Activated CD4-positive, alpha-beta memory T cell treated with anti-CD3 and anti-CD28 coated beads, Interleukin-2, amount 10 ng/mL, durations not matched to agents 7 days and 5 days (primary cell): ENCODE measurements at regions not wholly inside any gene's neighbourhood (a gene's known extent, or its start where the extent isn't known, plus 50 kb on each side); places are given as distances from the start of the nearest gene placed in this dataset.

Experiments
- CTCF ChIA-PET: fragments of 350-600 bp; sonication (Branson Sonifier 250); formaldehyde crosslinking; loops from one replicate; lab custom pipeline; 2021; ENCODE audit warnings: antibody characterized with exemption, inconsistent platforms; lab: Charles Lee
- POLR2A ChIA-PET: fragments of 350-600 bp; sonication (Branson Sonifier 250); formaldehyde crosslinking; loops from one replicate; lab custom pipeline; 2021; ENCODE audit warnings: antibody characterized with exemption; lab: Charles Lee
- DNase-seq: peaks from one replicate; pipeline ENCODE4 v3.0.0-alpha.2; 2020
- H3K27ac Mint-ChIP-seq: one replicate; pipeline ENCODE4 v1.8.0; 2021; ENCODE audit warnings: mild to moderate bottlenecking, mixed read lengths
- H3K27me3 Mint-ChIP-seq: one replicate; pipeline ENCODE4 v1.8.0; 2021; ENCODE audit warnings: mixed read lengths
- H3K36me3 Mint-ChIP-seq: one replicate; pipeline ENCODE4 v1.8.0; 2021; ENCODE audit warnings: low read depth, mixed read lengths
- H3K4me1 Mint-ChIP-seq: one replicate; pipeline ENCODE4 v1.8.0; 2021; ENCODE audit warnings: mixed read lengths
- H3K4me3 Mint-ChIP-seq: one replicate; pipeline ENCODE4 v1.8.0; 2021; ENCODE audit warnings: mild to moderate bottlenecking, mixed read lengths
- H3K9me3 Mint-ChIP-seq: one replicate; pipeline ENCODE4 v1.8.0; 2021; ENCODE audit warnings: mixed read lengths

- Mint-ChIP-seq H3K27ac (no peak overlapping the region), H3K4me1 (no peaks in the 10 kb centered on the region), H3K9me3 (peaks cover 4% of the 10 kb centered on the region), H3K27me3 (no peaks in the 10 kb centered on the region), H3K36me3 (no peaks in the 10 kb centered on the region), H3K4me3 (no peak overlapping the region)
- ChIA-PET POLR2A (no interaction called here), CTCF (no interaction called here)
- DNase-seq = no peak
Measured at GRCh38 chr10:29099001-29099400, 189.9 kb upstream of the LYZL1 start.

DNA sequence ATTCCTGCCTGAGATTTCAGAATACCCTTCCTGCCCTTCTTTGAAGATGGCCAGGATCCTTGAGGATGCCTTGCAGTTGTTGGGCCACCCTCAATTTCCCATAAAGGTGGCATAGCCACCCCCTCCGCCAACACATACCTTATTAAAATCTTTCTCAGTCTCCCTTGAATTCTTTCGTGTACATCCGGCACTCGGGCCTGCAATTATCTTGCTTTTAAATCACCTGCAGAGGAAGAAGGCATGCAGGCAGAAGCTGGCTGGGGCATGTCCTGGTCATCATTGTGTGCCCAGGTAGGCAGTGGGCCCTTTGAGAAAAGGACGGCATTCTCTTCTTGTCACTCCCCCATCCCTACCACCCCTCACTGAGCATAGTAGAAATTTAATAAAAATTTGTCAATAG is 189.5 kb upstream of the LYZL1 start:
- no peaks in the 10 kb centered on the region for H3K27me3 Mint-ChIP-seq
- no peaks in the 10 kb centered on the region for H3K36me3 Mint-ChIP-seq
- no peak overlapping the region for H3K4me3 Mint-ChIP-seq
- no peak overlapping the region for H3K27ac Mint-ChIP-seq
- CTCF ChIA-PET = no interaction called here
- no peak for DNase-seq
- POLR2A ChIA-PET = no interaction called here
- peaks cover 4% of the 10 kb centered on the region for H3K9me3 Mint-ChIP-seq
- no peaks in the 10 kb centered on the region for H3K4me1 Mint-ChIP-seq

- Mint-ChIP-seq H3K4me3 (no peak overlapping the region), H3K4me1 (no peaks in the 10 kb centered on the region), H3K27ac (no peak overlapping the region), H3K9me3 (peaks cover 4% of the 10 kb centered on the region), H3K27me3 (no peaks in the 10 kb centered on the region), H3K36me3 (no peaks in the 10 kb centered on the region)
- ChIA-PET CTCF (no interaction called here), POLR2A (no interaction called here)
- no peak for DNase-seq
Measured at GRCh38 chr10:29100505-29100904, 188.4 kb upstream of the LYZL1 start.

DNA sequence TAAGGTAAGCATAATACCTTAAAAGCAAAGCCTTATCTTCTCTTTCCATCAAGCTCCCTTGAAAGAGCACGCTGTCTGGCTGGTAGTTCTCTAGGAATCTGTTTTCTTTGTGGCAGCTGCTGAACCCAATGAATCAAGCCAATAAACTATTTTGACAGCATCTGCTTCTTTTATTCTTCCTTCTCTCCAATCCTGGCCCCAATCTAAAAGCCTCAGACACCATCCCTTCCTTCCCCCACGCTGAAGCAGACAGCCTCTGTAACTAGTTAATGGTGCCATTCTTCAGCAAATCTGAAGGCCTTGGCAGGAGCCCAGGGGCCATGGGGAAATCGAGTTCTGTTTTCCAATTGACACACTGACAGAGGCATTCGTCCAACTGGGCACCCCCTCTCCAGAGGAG is 186.6 kb upstream of the LYZL1 start:
- ChIA-PET POLR2A (no interaction called here), CTCF (no interaction called here)
- Mint-ChIP-seq H3K36me3 (no peaks in the 10 kb centered on the region), H3K4me3 (no peak overlapping the region), H3K9me3 (peaks cover 4% of the 10 kb centered on the region), H3K27ac (no peak overlapping the region), H3K4me1 (peaks cover 5% of the 10 kb centered on the region), H3K27me3 (no peaks in the 10 kb centered on the region)
- no peak for DNase-seq

- no peak for DNase-seq
- H3K36me3 Mint-ChIP-seq = no peaks in the 10 kb centered on the region
- peaks cover 5% of the 10 kb centered on the region for H3K4me1 Mint-ChIP-seq
- ChIA-PET POLR2A (no interaction called here), CTCF (no interaction called here)
- no peak overlapping the region for H3K27ac Mint-ChIP-seq
- no peak overlapping the region for H3K4me3 Mint-ChIP-seq
- H3K27me3 Mint-ChIP-seq = no peaks in the 10 kb centered on the region
- peaks cover 4% of the 10 kb centered on the region for H3K9me3 Mint-ChIP-seq
Measured at GRCh38 chr10:29102636-29103035, 186.2 kb upstream of the LYZL1 start.

- Mint-ChIP-seq H3K27me3 (no peaks in the 10 kb centered on the region), H3K4me3 (no peak overlapping the region), H3K36me3 (no peaks in the 10 kb centered on the region), H3K9me3 (no peaks in the 10 kb centered on the region), H3K4me1 (peaks cover 5% of the 10 kb centered on the region), H3K27ac (no peak overlapping the region)
- POLR2A ChIA-PET = no interaction called here
- CTCF ChIA-PET = no interaction called here
- no peak for DNase-seq
Measured at GRCh38 chr10:29104661-29105399, 184.0 kb upstream of the LYZL1 start.

DNA sequence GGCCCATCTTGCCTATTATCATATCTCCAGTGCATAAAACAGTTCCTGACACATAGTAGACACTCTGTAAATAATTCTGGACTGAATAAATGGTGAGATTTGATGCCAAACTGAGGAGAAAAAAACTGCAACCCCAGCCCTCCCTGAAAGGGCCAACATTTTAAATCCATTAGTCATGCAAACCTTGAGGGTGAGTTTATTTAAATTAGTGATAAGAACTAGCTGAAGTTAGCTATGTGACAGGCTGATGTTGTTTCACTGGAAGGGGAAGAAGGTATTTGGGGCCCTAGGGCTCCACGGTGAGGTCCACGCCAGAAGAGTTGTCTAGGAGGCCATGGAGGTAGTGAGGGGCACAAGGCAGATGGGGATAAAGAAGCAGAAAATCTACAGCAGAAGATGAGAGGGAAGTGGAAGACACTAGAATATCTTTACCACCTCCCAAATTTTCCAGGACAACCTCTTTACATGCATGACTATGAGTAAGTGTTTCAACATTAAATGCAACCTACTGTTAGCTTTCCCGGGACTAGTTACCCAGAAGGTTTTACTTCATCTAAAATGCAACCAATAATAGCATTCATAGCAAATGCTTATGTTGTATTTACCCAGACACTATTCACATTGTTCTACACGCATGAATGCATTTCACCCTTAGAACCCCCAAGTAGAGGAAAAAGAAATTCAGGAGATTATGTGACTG is 183.2 kb upstream of the LYZL1 start:
- CTCF ChIA-PET = interaction anchor here (1.5 kb wide), 1 partner anchor 14 kb away, joined by 3 read pairs; no protein-coding TSS in a partner anchor
- H3K4me1 Mint-ChIP-seq = peaks cover 5% of the 10 kb centered on the region
- H3K27ac Mint-ChIP-seq = no peak overlapping the region

DNA sequence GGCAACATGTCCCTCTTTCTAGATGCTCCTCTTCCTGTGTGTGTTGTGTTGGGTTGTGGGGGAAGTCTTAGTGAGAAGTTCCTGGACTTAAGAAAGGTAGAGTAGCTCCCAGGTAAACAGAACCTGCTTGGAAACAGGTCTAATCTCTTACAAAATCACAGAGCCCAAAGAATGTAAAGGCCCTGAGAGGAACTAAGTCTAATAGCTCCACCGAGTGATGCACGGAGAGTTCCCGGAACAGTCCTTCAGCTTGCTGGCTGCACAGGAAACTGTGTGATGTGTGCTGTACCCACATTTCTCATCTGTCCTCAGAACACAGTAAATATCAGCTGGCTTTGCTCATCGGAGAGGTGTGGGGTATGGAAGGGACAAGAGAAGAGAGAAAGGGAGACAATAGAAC is 182.6 kb upstream of the LYZL1 start:
- H3K36me3 Mint-ChIP-seq = no peaks in the 10 kb centered on the region
- ChIA-PET CTCF (interaction anchor here (1.5 kb wide), 1 partner anchor 13 kb away, joined by 3 read pairs; no protein-coding TSS in a partner anchor), POLR2A (no interaction called here)
- H3K4me3 Mint-ChIP-seq = no peak overlapping the region
- H3K9me3 Mint-ChIP-seq = no peaks in the 10 kb centered on the region
- no peaks in the 10 kb centered on the region for H3K27me3 Mint-ChIP-seq
- peaks cover 5% of the 10 kb centered on the region for H3K4me1 Mint-ChIP-seq
- DNase-seq = no peak
- no peak overlapping the region for H3K27ac Mint-ChIP-seq

More for the DNA sequence above, 183.2 kb upstream of the LYZL1 start:
- no peak for DNase-seq
- Mint-ChIP-seq H3K4me3 (no peak overlapping the region), H3K36me3 (no peaks in the 10 kb centered on the region), H3K9me3 (no peaks in the 10 kb centered on the region), H3K27me3 (no peaks in the 10 kb centered on the region)
- POLR2A ChIA-PET = no interaction called here

GRCh38 chr10:29107866-29108498 is 180.9 kb upstream of the LYZL1 start:
- Mint-ChIP-seq H3K4me1 (peaks cover 5% of the 10 kb centered on the region), H3K36me3 (no peaks in the 10 kb centered on the region), H3K4me3 (no peak overlapping the region), H3K9me3 (no peaks in the 10 kb centered on the region), H3K27me3 (no peaks in the 10 kb centered on the region), H3K27ac (no peak overlapping the region)
- no peak for DNase-seq
- POLR2A ChIA-PET = no interaction called here
- CTCF ChIA-PET = no interaction called here

DNA sequence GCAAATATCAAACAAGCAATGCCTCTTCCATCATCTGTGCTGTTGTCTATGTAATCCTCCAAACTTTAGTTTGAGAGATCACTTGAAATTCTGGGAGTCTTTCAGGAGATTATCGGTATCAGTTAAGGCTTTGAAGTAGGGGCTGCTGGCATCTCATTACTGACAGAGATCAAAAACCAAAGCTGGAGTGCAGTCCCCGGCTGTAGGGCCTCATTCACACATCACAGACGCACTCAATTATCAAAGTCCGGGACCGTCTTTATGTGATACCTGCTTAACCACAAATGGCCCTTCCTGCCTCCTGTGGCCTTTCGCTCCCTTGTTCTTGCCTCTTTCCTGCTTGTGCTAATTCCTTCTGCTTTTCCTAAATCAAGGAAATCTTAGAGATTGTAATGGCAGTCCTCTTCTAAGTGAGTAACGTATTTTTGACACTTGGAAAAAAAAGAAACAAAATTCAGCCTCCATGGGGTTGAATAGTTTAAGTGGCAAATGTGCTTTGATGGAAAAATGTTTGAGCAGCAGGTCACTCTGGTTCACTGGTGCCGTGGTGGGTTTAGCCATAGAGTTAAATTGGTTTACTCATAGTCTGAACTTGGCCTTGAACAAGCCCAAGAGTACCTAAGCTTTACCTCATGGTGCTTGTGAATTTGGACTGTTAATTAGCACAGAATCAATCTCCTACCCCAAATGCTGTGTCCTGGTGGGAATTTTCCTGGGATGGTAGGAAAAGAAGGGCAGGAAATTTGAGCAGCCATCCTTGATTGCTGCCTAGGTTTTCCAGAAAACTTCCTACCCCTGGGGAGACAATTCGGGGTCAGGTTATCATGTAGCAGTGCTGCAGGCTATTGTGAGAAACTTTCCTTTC is 178.9 kb upstream of the LYZL1 start:
- H3K27ac Mint-ChIP-seq = no peak overlapping the region
- ChIA-PET POLR2A (no interaction called here), CTCF (no interaction called here)
- H3K4me1 Mint-ChIP-seq = peaks cover 5% of the 10 kb centered on the region
- H3K9me3 Mint-ChIP-seq = peaks cover 2% of the 10 kb centered on the region
- no peak overlapping the region for H3K4me3 Mint-ChIP-seq
- H3K27me3 Mint-ChIP-seq = no peaks in the 10 kb centered on the region
- no peaks in the 10 kb centered on the region for H3K36me3 Mint-ChIP-seq
- no peak for DNase-seq

- POLR2A ChIA-PET = no interaction called here
- Mint-ChIP-seq H3K27ac (no peak overlapping the region), H3K4me1 (no peaks in the 10 kb centered on the region), H3K9me3 (peaks cover 5% of the 10 kb centered on the region), H3K36me3 (no peaks in the 10 kb centered on the region), H3K27me3 (no peaks in the 10 kb centered on the region), H3K4me3 (no peak overlapping the region)
- no peak for DNase-seq
- CTCF ChIA-PET = no interaction called here
Measured at GRCh38 chr10:29112827-29113615, 175.8 kb upstream of the LYZL1 start.

- ChIA-PET POLR2A (no interaction called here), CTCF (no interaction called here)
- Mint-ChIP-seq H3K4me3 (no peak overlapping the region), H3K4me1 (no peaks in the 10 kb centered on the region), H3K9me3 (peaks cover 5% of the 10 kb centered on the region), H3K27ac (no peak overlapping the region), H3K27me3 (no peaks in the 10 kb centered on the region), H3K36me3 (no peaks in the 10 kb centered on the region)
- DNase-seq = no peak
Measured at GRCh38 chr10:29113616-29113945, 175.3 kb upstream of the LYZL1 start.
